NCI-H82 treated with DMSO at 0.1 percent for 48 hours (cell line): ENCODE measurements at regions not wholly inside any gene's neighbourhood (a gene's known extent, or its start where the extent isn't known, plus 50 kb on each side); places are given as distances from the start of the nearest gene placed in this dataset.
A peak's percentile ranks its signal among the peaks of the same experiment; 100 is the strongest.
"Not testable (repeated sequence)": the region's sequence is repeated elsewhere in the genome, so short reads cannot be mapped to it uniquely, and the experiment has no call there.

Experiments
- DNase-seq: peaks from one replicate; lab custom pipeline; 2025; ENCODE audit not compliant: unreplicated experiment; lab: John Stamatoyannopoulos, UW

DNA sequence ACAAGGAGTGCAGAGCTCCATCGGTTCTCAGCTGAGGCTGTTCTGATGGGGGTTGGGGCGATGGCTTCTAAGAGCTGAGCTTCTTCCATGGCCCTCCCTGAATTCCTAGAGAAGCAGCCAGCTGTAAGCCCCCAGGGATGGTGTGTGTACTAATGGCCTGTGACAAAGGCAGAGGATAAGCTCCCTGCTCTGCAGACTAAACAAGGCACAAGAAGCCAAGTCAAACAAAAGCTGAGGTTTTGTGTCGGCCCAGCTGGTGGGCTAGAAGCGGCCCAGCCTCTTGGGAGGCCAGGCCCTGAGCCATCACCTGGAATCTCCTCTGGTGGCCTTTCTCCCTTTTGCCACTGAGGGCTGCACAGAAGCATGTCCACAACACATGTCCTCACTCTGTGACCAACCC lies 75.0 kb upstream of the XPA start:
- DNase-seq = no peak

GRCh38 chr9:97773091-97773490 lies 76.0 kb upstream of the XPA start:
- DNase-seq = no peak

GRCh38 chr9:97773723-97774122 lies 76.6 kb upstream of the XPA start:
- no peak for DNase-seq

- DNase-seq = no peak
Measured at GRCh38 chr9:97774673-97775072, 77.5 kb upstream of the XPA start.

GRCh38 chr9:97778740-97779139 lies 74.3 kb upstream of the FOXE1 start:
- DNase-seq = not testable (repeated sequence)

- DNase-seq = no peak
Measured at GRCh38 chr9:97779608-97780007, 73.4 kb upstream of the FOXE1 start.

DNA sequence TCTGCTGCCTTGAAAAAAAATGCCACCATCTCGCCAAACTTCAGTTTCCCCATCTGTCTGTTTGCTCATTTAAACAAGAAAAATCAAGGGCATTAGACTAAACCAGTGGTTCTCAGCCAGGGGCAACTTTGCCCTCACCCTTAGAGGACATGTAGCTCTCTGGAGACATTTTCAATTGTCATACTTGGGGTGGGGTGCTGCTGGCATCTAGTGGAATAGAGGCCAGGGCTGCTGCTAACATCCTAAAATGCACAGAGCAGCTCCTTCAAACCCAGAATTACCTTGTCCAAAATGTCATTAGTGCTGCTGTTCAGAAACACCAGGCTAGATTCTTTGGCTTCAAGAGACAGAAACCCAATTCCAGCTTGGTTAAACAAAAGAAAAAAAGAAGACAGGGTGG lies 71.1 kb upstream of the FOXE1 start:
- DNase-seq = no peak

DNA sequence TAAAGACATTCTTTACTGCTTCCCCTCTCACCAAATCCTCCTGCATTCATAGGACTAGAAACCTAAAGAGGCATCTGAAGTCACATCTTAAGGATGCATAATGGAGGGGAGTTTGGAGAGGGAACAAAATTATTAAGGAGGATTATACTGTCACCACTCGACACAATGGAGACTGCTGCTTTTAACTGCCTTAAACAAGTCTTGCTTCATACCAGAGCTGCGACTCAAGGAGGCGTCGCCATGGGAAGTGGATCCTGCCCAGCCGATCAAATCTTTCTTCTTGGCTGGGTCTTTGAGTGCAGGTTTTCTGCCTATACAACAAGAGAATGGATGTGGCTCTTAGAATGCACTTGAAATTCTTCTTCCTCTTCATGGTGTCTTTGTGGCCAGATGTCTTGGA lies 66.7 kb upstream of the FOXE1 start:
- DNase-seq = no peak

DNA sequence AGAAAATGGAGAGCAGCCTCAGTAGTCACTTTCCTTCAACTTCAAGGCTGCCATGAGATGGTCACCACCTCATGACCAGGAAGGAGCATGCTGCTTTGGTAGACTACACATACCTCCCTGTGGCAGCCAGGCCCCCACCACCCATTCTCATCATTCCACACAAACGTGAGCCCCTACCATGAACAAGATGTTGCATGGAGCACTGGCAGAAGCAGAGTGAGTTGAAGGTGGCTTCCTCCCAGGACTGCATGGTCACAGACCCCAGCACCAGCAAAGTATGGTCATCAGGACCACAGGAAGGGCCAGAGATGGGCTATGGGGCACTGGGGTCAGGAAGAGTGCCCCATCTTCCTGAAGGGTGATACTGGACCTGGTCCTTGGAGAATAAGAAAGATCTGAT lies 65.5 kb upstream of the FOXE1 start:
- DNase-seq = no peak

DNA sequence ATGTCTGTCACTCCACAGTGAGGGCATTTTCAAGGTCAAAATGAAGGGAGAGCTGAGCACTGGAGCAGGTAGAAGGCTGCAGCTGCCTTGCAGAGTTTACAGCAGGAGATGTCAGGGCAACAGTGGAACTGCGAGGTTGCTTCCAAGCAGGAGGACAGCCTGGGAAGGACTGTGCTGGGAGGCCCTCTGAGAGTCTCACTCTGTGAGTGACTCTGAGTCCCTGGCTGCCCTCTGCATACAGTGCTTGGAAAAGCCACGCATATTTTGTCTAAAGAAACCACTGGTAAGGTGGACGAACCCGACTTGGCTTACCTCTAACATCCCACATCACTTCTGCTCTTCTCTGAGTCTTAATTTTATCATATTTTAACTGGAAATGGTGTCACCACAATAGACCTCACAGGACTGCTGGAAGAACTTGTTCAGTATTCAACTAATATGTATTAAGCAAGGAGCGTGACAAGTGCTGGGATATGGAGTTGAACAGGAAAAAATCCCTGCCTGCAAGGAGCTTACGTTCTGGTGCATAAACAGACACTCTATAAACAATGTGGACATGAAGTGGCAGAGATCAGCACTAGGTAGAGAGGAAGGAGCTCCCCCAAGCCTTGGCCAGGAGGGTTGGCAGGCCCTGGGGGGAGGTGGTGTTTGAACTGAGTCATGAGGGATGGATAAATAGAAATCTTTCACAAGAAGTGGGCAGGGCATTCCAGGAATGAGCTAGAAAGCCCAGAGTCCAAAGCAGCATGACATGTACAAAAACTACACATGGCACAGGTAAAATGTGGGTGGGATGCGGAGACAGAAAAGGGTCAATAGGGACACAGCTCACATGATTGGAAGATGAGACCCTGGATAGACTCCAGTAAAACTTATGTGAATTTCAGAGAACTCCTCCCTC lies 64.0 kb upstream of the FOXE1 start:
- DNase-seq = no peak

DNA sequence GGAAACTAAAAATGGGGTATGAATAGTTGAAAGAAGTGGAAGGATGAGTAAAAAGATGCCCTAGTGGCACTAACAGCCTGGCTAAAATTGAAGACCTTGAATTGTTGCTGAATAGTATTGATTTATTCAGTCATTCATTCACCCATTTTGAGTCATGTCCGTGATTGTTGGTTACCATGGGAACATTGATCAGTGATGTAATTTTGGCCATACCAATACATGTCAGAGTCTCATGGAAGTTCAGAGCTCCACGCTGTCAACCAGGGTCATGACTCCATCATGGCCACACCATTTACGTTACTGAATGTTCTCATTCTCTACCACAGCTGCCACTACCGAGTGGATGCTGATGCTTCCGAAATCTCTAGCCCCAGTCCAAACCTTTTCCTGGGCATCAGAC lies 62.5 kb upstream of the FOXE1 start:
- DNase-seq = no peak

DNA sequence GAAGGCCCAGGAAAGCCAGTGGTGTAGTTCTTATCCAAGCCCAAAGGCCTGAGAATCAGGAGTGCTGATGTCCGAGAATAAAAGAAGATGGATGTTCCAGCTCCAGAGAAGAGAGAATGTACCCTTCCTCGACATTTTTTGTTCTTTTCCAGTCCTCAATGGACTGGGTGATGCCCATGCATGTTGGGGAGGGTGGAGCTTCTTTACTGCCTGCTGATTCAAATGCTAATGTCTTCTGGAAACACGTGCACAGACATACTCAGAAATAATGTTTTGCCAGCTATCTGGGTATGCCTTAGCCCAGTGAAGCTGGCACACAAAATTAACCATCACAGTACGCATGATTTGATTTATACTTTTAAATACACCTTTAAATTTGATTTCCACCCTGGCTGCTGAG lies 61.5 kb upstream of the FOXE1 start:
- no peak for DNase-seq

- DNase-seq = no peak
Measured at GRCh38 chr9:97793067-97793466, 60.0 kb upstream of the FOXE1 start.

- DNase-seq = no peak
Measured at GRCh38 chr9:97794666-97795065, 58.4 kb upstream of the FOXE1 start.

DNA sequence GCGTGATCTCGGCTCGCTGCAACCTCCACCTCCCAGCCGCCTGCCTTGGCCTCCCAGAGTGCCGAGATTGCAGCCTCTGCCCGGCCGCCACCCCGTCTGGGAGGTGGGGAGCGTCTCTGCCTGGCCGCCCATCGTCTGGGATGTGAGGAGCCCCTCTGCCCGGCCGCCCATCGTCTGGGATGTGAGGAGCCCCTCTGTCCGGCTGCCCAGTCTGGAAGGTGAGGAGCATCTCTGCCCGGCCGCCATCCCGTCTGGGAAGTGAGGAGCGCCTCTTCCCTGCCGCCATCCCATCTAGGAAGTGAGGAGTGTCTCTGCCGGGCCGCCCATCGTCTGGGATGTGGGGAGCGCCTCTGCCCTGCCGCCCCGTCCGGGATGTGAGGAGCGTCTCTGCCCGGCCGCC lies 56.9 kb upstream of the FOXE1 start:
- not testable (repeated sequence) for DNase-seq

- no peak for DNase-seq
Measured at GRCh38 chr9:97801180-97801579, 51.8 kb upstream of the FOXE1 start.

GRCh38 chr9:97802276-97802675 lies 50.8 kb upstream of the FOXE1 start:
- DNase-seq = no peak

DNA sequence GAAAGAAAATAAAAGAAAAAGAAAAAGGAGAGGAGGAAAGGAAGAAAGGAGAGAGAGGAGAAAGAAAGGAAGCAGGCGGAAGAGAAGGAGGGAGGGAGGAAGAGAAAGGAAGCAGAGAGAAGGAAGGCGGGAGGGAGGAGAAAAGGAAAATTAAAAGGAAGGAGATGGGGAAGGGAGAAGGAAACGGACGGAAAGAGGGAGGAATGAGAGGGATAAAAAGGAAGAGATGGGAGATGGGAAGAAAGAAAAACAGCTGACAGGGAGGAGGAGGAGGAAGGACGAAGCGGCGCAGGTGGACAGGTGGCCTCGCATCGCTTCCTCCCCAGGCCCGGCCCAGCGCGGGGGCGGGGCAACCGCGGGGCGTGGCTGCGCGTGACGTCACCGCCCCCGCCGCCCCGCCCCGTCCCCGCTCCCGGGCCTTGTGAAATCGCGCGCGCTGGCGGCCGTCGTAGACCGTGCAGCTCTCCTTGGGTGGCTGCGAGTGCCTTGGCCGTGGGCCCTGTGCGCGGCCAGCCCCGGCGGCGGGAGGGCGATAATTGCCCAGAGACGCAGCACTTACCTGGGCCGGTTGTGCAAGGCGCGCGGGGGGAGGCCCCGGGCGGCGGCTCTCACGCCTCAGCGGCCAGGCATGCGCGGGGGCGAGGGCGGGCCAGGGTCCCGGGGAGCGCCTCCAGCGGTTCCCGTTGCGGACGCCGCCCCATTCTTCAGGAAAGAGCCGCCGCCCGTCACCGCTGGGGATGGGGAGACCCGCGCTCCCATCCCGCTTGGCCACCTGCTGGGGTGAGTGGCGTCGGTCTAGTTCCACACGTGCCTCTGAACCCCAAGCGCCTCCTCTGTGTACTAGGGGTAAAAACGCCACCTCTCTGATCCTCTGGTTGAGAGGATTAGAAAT lies 49.6 kb upstream of the FOXE1 start:
- DNase-seq = peak; percentile 13
